HCT116 (cell line): ENCODE measurements at regions not wholly inside any gene's neighbourhood (a gene's known extent, or its start where the extent isn't known, plus 50 kb on each side); places are given as distances from the start of the nearest gene placed in this dataset.

Experiments
- CTCF ChIP-seq, 3 experiments: fragments of 200-600 bp in 1 of 3; sonication (generic) in 1 of 3; IDR thresholded peaks in 2 of 3; conservative IDR thresholded peaks in 1 of 3; 2 replicates each; pipeline ENCODE4 v1.5.1; 2012 to 2017; ENCODE audit warnings: low read depth in 2 of 3, low read length in 2 of 3, antibody characterized with exemption in 1 of 3, borderline replicate concordance in 1 of 3, control low read depth in 1 of 3, mild to moderate bottlenecking in 1 of 3, mixed read lengths in 1 of 3, mixed run types in 1 of 3, moderate library complexity in 1 of 3; ENCODE audit not compliant: insufficient read depth in 1 of 3
- EZH2 ChIP-seq: fragments of 200-600 bp; sonication (generic); IDR thresholded peaks from 2 replicates; pipeline ENCODE4 v1.6.1; 2017; ENCODE audit warnings: antibody characterized with exemption, mixed run types
- JUND ChIP-seq: IDR thresholded peaks from 2 replicates; pipeline ENCODE4 v1.6.1; 2012
- POLR2A ChIP-seq: IDR thresholded peaks from 2 replicates; pipeline ENCODE4 v1.7.0; 2011; ENCODE audit warnings: borderline replicate concordance; ENCODE audit not compliant: insufficient read depth, insufficient read length; ENCODE audit errors: extremely low read depth
- POLR2AphosphoS5 ChIP-seq: IDR thresholded peaks from 2 replicates; pipeline ENCODE4 v1.6.1; 2011; ENCODE audit warnings: mild to moderate bottlenecking, low read depth, low read length, moderate library complexity
- SP1 ChIP-seq: IDR thresholded peaks from 2 replicates; pipeline ENCODE4 v1.6.1; 2012; ENCODE audit warnings: low read depth
- TCF7L2 ChIP-seq: IDR thresholded peaks from 2 replicates; pipeline ENCODE4 v1.7.0; 2011; ENCODE audit warnings: borderline replicate concordance, inconsistent platforms; ENCODE audit not compliant: insufficient read depth, insufficient read length; ENCODE audit errors: extremely low read depth
- YY1 ChIP-seq: IDR thresholded peaks from 2 replicates; pipeline ENCODE4 v1.6.1; 2011; ENCODE audit warnings: low read length, low read depth, moderate library complexity, mild to moderate bottlenecking; ENCODE audit not compliant: insufficient replicate concordance; ENCODE audit errors: extremely low read depth
- ZNF274 ChIP-seq: fragments of 200-500 bp; sonication (Bioruptor generic); IDR thresholded peaks from 2 replicates; pipeline ENCODE4 v1.6.1; 2014; ENCODE audit warnings: mild to moderate bottlenecking, low read depth, low read length, inconsistent platforms

GRCh38 chr2:187136646-187137045 lies 287.7 kb upstream of the ZSWIM2 start:
- TF ChIP-seq TCF7L2 (no peak), POLR2A (no peak), SP1 (no peak), ZNF274 (no peak), YY1 (no peak), EZH2 (no peak), POLR2AphosphoS5 (no peak), CTCF (IDR thresholded peaks at IDR 0.05 in 2 of 3, conservative IDR thresholded peaks at IDR 0.05 in 1 of 3; ENCODE audit: borderline replicate concordance in 1 of 3, insufficient read depth in 1 of 3, low read depth in 2 of 3, low read length in 2 of 3) (no peak), JUND (no peak)
